HUDEP-2 (cell line): ENCODE measurements at regions not wholly inside any gene's neighbourhood (a gene's known extent, or its start where the extent isn't known, plus 50 kb on each side); places are given as distances from the start of the nearest gene placed in this dataset.

Experiments
- DNase-seq, 76 experiments: peaks; one replicate each; lab custom pipeline; 2025; ENCODE audit not compliant: unreplicated experiment in 76 of 76; lab: John Stamatoyannopoulos, UW

DNA sequence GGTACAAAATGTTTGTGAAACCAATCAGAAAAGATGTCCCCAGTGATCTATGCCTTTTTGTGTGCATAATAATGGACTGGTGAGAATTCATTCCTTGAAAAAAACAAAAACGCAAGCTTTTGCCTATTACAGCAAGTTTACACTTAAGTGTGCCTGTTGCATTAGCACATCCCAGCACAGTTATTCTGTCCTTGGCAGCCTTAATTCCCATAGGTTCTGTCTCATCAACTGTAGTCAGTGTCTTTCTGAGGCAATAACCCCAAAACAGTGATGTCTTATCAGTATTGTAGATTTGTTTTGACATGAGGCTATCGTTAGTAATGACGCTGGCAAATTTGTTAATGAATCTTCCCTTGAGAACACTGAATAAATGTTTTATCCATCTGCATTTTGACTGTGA, 109.9 kb upstream of the KCTD3 start:
- no peak for DNase-seq

DNA sequence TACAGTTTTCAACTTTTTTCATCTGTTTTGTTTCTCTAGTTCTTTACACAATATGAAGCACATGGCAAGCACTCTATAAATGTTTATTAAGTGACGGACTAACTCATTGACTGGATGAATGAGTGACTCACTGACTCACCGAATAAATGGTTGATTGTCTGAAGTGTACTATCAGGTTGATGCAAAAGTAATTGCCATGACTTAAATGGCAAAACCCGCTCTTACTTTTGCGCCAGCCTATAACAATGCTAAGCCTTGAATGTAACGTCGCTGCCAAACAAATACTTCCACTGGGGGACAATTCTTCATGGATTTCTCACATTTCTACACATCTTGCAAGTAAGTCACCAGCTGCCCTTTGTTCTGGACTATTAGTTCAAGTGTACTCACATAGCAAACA, 109.0 kb upstream of the KCTD3 start:
- no peak for DNase-seq

DNA sequence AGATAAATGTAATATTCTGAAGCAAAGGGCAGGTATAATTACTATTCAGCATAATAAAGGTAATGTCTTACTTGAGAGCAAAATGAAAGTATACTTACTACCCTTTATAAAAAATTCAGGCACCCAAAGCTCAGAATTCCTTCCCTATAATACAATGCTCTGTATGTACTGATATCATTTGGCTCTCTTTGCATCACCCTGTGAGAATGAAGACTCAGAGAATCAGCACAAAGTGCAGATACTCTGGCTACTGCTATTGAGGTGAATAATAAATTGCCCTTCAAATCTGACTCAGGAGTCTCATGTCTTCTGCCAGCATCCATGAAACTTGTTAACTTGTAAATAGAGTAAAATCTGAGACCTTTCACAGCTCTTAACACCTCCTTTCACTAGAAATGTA, 108.5 kb upstream of the KCTD3 start:
- DNase-seq: no peak

DNA sequence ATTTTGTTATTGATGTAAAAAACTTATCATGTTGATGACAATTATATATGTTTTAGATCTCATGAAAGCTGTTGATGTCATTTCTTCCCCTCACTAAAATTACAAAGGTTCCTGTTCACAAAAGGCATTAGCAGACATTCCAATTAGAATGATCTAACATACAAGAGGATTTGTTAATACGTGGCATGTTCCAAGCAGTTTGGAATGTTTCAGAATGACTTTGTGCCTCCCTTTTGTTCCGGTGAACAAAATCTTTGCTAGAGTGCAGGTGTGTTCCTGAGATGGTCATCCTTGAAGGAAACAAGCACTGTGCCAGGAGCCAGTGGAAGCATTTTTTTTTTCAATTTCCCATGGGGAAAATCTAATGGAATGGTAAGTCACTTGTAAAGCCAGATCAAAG, 108.0 kb upstream of the KCTD3 start:
- DNase-seq: no peak

DNA sequence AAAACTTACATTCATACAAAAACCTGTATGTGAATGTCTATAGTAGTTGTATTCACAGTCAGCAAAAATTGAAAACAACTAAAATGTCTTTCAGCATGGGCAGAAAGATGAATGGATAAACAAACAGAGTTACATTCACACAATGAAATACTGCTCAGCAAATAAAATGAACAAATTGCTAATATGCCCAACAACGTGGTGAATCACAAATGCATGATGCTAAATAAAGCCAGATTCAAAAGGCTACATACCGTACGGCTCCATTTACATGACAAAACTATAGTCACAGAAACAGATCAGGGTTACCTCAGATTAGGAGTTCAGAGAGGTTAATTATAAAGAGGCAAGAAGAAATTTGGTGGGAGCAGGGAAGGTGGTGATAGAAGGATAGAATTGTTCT, 100.7 kb upstream of the KCTD3 start:
- no peak for DNase-seq

DNA sequence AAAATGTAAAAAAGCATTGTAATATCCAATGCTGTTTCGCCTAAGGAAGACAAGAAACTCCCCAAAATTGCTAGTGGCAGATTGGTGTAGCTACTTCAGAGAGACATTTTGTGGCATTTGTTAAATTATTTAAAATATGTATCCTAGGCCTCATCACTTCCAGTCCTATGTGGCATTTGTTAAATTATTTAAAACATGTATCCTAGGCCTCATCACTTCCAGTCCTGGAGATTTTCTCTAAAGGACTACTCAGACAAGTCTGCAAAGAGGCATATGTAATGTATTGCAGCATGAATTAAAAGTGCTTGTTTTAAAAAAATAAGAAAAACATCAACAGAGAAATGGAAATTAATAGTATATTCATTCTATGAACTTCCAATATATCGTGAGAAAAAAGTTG, 95.6 kb upstream of the KCTD3 start:
- DNase-seq: no peak

DNA sequence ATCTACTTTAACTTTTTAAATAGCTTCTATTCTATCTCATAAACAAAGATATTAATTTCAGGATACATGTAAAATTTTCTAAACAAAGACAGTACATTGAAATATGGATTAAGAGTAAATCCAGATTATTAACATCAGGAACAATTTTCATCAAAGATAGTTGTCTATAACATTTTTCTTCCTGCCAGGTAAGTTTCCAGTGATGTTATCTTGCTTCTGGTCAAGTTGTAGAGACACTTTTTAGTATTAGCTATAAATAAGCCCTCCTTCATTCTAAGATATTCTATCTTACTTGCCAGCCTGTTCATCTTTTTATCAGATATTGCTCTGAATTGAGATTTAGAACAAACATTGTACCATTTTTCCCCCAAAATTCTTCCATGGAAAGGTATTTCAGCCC, 94.4 kb upstream of the KCTD3 start:
- DNase-seq: no peak

DNA sequence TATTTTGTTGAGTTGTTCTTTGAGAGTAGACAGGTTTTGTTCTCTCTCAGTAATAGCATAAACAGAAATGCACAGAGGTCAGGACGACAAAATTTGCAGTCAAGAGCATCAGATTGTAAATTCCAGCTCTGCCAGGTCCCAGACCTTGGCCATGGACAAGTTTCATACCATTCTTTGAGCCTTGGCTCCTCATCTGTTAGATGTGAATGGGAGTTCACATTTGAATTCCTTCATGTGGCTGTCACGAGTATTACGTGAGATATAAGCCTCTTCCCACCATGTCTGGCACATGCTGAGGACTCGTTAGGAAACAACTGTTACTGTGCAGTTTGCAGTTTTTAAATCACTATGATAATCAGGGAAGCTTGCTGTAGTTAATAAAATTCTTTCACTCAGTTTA, 93.2 kb upstream of the KCTD3 start:
- no peak for DNase-seq

DNA sequence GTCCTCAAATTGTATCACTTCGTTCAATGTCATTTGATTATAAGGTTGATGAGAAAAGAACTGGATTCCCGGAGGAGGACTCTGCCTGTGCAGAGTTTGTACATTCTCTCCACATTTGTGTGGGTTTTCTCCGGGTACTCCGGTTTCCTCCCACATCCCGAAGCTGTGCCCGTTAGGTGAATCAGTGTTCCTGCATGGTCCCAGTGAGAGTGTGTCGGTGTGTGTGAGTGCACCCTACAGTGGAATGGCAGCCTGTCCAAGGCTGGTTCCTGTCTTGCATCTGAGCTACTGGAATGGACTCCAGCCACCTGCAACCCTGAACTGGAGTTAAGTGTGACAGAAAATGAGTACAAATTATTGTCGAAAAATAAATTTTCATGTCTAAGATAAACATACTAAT, 92.2 kb upstream of the KCTD3 start:
- DNase-seq: no peak

DNA sequence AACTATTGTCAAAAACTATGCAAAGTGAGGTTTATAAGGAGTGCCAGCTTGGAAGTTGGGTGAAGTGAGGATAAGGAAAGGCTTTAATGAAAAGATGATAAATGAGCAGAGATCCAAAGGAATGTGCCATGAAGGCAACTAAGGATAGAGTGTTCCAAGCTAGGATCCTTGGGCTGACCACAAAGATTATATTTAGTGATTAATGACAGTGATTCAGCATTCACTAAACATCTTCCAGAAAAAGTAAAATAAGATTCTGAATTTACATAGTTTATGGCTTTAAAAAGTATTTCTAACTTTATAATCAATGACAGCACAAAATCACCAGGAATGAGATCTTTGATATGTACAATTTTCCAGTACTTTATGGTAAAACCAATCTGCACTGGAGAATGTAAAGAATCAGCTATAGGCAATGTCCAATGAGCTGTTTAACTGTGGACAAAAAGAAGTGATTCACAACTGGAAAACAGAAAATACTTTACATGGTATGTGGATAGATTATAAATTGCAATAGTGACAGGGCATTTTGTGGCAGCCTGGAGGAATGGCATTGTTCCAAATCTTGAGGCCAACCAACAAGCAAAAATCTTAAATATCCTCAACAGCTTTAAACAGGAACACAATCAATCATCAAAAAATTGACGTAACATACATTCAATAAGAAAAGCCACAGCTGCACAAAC, 91.2 kb upstream of the KCTD3 start:
- no peak for DNase-seq

DNA sequence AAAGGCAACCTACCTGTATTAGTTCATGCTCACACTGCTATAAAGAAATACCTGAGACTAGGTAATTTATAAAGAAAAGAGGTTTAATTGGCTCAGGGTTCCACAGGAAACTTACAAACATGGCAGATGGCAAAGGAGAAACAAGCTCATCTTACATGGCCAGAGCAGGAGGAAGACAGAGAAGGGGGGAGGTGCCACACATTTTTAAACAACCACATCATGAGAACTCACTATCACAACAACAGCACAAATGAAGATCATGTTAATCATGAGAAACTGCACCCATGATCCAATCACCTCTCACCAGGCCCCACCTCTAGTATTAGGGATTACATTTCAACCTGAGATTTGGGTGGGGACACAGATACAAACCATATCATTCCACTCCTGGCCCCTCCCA, 90.6 kb upstream of the KCTD3 start:
- DNase-seq: no peak

DNA sequence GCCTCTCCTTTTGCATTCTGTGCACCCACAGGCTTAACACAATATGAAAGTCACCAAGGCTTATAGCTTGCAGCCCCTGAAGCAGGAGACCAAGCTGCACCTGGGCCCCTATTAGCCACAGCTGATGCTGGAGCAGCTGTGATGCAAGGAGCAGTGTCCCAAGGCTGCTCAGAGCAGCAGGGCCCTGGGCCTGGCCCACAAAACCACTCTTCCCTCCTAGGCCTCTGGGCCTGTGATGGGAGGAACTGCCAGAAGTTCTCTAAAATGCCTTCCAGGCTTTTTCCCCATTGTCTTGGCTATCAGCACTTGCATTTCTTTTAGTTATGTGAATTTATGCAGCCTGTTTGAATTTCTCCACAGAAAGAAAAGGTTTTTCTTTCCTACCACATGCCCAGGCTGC, 89.5 kb upstream of the KCTD3 start:
- DNase-seq: no peak

DNA sequence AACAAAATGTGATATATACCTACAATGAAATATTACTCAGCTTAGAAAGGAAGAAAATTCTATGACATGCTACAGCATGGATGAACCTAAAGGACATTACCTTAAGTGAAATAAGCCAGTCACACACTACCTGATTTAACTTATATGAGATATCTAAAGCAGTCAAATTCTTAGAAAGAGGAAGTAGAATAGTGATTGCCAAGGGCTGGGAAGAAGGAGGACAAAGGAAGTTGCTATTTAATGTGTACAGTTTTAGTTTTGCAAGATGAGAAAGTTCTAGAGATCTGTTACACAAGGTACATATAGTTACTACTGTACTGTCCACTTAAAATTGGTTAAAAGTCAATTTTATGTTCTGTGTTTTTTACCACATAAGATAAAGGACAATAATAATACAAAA, 87.5 kb upstream of the KCTD3 start:
- no peak for DNase-seq

DNA sequence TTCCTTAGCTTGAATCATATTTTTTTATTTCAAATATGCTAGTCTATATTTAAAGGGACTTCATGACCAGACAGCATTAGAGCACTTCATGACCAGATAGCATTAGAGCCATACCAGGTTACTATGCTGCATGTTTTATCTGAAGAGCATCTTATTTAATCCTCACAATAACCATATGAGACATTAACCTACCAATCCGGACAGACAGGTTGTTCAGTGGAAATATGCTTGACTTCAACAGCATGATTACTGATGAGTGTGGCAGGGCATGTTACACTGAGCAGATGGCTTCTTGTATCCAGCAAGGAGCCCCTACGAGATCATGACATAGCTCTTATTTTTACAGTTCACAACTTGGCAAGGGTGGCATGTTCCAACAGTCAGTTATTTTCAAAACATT, 85.0 kb upstream of the KCTD3 start:
- DNase-seq: no peak

DNA sequence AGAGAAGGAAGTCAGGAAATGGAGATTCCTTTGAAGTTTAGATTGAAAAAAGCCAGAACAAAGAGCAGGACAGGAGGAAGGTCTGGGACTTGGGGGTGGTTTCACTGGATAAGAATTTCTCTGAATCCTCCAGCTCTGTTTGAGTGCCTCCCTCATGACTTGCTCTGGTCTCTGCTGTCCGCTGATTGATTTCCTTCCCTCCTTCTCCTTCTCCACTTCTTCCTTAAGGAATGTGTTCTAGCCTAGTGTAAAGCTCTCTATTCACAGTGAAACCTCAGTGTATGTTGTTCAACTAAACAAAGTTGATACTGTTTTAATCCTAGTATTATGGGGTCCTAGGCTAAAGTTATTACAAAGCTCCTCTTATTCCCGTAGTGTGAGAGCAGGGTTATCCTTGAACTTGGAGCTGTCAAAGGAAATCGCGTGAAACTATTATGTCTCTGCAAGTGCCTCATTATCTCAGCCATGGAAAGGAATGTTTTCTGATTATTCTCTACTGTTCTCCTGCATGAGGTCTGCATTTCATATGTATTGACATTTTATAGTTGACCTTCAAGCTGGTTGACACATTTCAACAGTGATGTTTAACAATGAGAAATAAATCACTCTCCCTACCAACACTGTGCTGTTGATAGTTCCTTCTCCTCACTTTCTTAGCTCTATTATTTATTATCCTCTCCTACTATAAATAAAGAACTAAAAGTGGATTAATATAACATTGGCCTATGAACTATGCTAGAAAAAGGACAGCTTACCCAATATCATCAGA, 82.7 kb upstream of the KCTD3 start:
- no peak for DNase-seq

DNA sequence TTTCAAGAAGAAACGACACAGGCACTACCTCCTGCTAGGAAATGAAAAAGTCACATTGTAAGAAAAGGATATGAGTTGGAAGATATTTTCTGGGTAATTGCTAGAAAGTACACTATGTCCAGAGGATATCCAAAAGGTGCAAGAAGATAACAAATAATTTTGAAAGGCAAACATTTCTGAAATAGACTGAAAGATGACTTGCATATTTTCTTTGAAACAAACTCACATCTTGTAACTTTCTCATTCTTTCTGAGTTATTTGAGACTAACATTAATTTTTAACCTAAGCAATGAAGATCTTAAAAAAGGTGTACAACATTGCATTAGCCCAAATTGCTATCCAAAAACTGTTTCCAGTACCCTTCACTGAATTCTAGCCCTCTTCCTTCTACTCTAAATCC, 79.6 kb upstream of the KCTD3 start:
- DNase-seq: no peak

DNA sequence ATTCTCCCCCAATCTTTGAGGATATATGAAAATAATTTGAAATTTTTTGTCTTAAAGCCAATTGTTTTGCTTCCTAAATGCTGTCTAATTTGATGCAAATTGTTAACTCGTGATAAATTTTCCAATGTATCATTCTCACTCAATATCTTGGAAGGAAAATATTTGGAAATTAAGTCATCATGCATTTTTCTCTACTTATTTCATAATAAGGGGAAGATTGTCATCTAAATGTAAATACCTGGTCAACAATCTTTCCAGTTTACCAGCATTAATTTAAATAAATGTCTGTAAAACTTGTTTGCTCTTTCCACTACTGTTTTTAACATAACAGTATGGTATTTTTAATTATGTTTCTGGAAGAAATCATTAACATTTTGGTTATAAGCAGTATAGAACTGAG, 78.3 kb upstream of the KCTD3 start:
- no peak for DNase-seq

DNA sequence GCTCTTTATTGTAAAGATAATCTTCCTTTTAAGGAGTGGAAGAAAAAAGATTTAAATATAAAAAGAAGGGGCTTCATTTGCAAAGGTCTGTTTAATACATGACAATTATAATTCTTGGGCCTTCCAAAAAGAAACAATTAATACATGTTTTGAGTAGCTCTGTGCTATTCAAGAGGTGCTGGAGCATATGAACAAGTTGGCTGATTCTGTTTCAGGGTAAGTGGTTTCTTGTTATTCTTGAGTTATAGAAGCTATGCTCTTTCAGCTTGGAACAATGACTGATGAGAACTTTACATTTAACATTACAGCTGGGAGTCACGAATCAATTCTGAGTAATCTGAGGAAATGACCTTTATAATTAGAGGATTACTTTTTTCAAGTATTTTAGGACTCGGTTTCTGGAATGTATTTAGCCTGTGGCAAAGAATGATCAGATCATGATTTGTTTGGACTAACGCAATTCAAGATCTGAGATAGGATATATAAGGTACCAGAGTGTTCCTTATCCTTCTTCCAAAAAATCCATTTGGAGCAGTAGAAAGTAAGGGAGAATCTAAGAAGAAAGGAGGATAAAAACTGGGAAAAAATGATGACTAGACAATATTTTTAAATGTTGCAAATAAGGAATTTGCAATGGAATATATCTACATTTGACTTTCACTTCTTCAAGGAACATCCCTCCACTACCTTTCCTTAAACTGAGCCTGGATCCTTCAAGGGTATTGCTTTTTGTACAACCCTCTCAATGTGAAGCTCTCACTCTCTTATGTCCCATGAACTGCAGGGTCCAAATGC, 77.1 kb upstream of the KCTD3 start:
- DNase-seq: no peak

DNA sequence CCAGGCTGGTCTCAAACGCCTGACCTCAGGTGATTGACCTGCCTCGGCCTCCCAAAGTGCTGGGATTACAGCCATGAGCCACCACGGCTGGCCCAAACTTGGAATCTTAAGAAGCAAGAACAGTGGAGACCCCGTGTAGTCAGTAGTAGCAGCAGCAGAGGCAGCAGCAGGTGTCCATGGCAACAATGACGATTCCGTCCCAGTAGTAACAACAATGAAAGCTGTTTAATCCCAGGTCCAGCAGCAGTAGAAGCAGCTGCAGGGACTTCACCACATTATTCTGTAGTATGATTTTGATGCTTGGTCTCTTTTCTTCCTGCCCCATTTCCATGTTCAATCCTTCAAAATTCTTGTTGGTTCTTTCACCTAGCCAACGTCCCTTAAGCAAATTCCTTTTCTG, 69.6 kb upstream of the KCTD3 start:
- DNase-seq: no peak

DNA sequence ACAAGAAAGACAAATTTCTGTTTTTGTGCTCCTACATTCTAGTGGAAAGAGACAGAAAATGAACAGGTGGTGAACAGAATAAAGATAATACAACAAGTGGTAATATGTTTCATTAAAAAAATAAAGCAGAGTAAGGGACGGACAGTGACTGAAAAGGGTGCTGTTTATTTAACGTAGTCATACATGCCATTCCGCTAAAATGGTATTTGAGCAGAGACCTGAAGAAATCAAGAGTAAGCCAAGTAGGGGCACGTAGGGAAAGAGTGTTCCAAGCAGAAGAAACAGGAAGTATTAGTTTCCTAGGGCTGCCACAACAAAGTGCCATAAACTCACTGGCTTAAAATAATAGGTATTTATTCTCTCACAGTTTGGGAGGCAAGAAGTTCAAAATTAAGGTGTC, 65.6 kb upstream of the KCTD3 start:
- DNase-seq: no peak

DNA sequence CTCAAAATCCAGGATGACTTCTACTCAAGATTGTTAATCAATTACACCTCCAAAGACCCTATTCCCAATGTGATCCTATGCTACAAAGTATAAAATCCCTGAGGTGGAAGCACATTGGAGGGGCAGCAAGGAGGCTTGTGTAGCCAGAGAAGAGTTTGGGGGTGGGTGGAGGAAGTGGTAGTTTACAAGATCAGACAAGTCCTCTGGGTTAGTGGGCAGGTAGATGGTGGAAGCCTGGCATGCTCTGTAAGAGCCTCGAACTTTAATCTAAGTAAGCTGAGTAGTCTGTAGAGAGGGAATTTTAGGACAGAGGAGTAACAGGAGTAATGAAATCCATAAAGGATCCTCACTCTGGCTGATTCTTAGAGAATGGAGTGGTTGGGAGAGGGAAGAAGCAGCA, 65.0 kb upstream of the KCTD3 start:
- DNase-seq: no peak

DNA sequence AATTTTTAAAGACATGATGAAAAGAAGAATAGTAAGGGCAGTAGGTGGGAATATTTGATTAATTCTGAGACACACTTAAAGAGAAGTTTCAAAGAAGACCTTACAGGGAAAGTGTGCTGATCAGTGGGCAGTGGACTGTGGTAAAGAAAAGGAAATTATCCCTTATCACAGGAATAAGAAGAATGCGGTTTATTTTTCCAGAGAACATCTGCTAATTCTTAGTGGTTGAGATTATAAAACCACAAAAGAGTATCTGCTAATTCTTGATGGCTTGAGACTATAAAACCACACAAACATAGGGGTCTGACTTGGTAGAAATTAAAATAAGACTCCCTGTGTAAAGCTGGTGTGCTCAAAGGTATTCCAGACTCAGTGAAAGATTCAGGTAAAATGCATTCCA, 60.0 kb upstream of the KCTD3 start:
- no peak for DNase-seq
